ENCODE measurements at regions not wholly inside any gene's neighbourhood (a gene's known extent, or its start where the extent isn't known, plus 50 kb on each side); places are given as distances from the start of the nearest gene placed in this dataset.

DNA sequence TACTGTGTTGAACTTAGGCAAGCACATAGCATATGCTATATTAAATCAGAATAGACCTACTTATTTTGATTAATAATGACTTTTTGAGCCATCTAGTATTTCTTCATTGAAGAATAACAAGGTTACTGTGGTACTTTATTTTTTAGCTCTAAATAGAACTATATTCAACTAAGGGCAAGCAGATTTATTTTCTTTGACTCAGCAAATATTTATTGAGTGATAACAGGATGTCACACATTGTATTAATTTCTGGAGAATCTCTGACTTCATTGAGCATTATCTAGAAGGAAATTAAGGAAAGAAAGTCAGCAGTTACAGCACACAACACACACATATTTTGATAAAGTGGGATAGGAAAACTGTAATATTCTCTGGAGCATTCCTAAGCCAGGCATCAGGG, 407.4 kb downstream of the CD109 start:
- TF ChIP-seq, protein P1, sequence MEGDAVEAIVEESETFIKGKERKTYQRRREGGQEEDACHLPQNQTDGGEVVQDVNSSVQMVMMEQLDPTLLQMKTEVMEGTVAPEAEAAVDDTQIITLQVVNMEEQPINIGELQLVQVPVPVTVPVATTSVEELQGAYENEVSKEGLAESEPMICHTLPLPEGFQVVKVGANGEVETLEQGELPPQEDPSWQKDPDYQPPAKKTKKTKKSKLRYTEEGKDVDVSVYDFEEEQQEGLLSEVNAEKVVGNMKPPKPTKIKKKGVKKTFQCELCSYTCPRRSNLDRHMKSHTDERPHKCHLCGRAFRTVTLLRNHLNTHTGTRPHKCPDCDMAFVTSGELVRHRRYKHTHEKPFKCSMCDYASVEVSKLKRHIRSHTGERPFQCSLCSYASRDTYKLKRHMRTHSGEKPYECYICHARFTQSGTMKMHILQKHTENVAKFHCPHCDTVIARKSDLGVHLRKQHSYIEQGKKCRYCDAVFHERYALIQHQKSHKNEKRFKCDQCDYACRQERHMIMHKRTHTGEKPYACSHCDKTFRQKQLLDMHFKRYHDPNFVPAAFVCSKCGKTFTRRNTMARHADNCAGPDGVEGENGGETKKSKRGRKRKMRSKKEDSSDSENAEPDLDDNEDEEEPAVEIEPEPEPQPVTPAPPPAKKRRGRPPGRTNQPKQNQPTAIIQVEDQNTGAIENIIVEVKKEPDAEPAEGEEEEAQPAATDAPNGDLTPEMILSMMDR (IDR thresholded peaks at IDR 0.05; ENCODE audit: low read length), result no peak
- TF ChIP-seq EZH2 (IDR thresholded peaks at IDR 0.05; ENCODE audit: borderline replicate concordance, low read length), result no peak
